ENCODE measurements at regions not wholly inside any gene's neighbourhood (a gene's known extent, or its start where the extent isn't known, plus 50 kb on each side); places are given as distances from the start of the nearest gene placed in this dataset.
A peak's percentile ranks its signal among the peaks of the same experiment; 100 is the strongest.
"Not testable (repeated sequence)": the region's sequence is repeated elsewhere in the genome, so short reads cannot be mapped to it uniquely, and the experiment has no call there.

- DNase-seq (ENCODE audit: extremely low read depth, low read depth, low spot score) = not testable (repeated sequence)
Measured at GRCh38 chr4:183044924-183045640, 54.0 kb upstream of the WWC2 start.

- DNase-seq (ENCODE audit: extremely low read depth, low read depth, low spot score) = no peak
Measured at GRCh38 chr4:183038436-183038835, 60.6 kb upstream of the WWC2 start.

- DNase-seq (ENCODE audit: extremely low read depth, low read depth, low spot score) = no peak
Measured at GRCh38 chr4:183035726-183036415, 63.2 kb upstream of the WWC2 start.

GRCh38 chr4:183035256-183035655 lies 63.8 kb upstream of the WWC2 start:
- no peak for DNase-seq (ENCODE audit: extremely low read depth, low read depth, low spot score)

GRCh38 chr4:183030823-183031222 lies 68.2 kb upstream of the WWC2 start:
- no peak for DNase-seq (ENCODE audit: extremely low read depth, low read depth, low spot score)

- no peak for DNase-seq (ENCODE audit: extremely low read depth, low read depth, low spot score)
Measured at GRCh38 chr4:183030309-183030708, 68.7 kb upstream of the WWC2 start.

GRCh38 chr4:183029365-183029764 lies 69.7 kb upstream of the WWC2 start:
- no peak for DNase-seq (ENCODE audit: extremely low read depth, low read depth, low spot score)

- DNase-seq (ENCODE audit: extremely low read depth, low read depth, low spot score) = no peak
Measured at GRCh38 chr4:183026701-183027100, 72.4 kb upstream of the WWC2 start.

GRCh38 chr4:183022617-183023016 lies 76.4 kb upstream of the WWC2 start:
- no peak for DNase-seq (ENCODE audit: extremely low read depth, low read depth, low spot score)

- no peak for DNase-seq (ENCODE audit: extremely low read depth, low read depth, low spot score)
Measured at GRCh38 chr4:183017962-183018361, 81.1 kb upstream of the WWC2 start.

- DNase-seq (ENCODE audit: extremely low read depth, low read depth, low spot score) = no peak
Measured at GRCh38 chr4:183014361-183015084, 84.5 kb upstream of the WWC2 start.

- DNase-seq (ENCODE audit: extremely low read depth, low read depth, low spot score) = no peak
Measured at GRCh38 chr4:183013730-183014002, 85.4 kb upstream of the WWC2 start.

GRCh38 chr4:183012879-183013729 lies 86.0 kb upstream of the WWC2 start:
- DNase-seq (ENCODE audit: extremely low read depth, low read depth, low spot score) = no peak

GRCh38 chr4:183011213-183011907 lies 87.7 kb upstream of the WWC2 start:
- no peak for DNase-seq (ENCODE audit: extremely low read depth, low read depth, low spot score)

GRCh38 chr4:183008492-183008891 lies 90.6 kb upstream of the WWC2 start:
- no peak for DNase-seq (ENCODE audit: extremely low read depth, low read depth, low spot score)

- DNase-seq (ENCODE audit: extremely low read depth, low read depth, low spot score) = not testable (repeated sequence)
Measured at GRCh38 chr4:183004370-183004769, 87.2 kb upstream of the DCTD start.

- DNase-seq (ENCODE audit: extremely low read depth, low read depth, low spot score) = no peak
Measured at GRCh38 chr4:182994171-182994570, 77.0 kb upstream of the DCTD start.

GRCh38 chr4:182978152-182978827 lies 61.1 kb upstream of the DCTD start:
- DNase-seq (ENCODE audit: extremely low read depth, low read depth, low spot score) = no peak

GRCh38 chr4:182975806-182976205 lies 58.6 kb upstream of the DCTD start:
- peak; percentile 63 for DNase-seq (ENCODE audit: extremely low read depth, low read depth, low spot score)

GRCh38 chr4:182973941-182974340 lies 56.8 kb upstream of the DCTD start:
- no peak for DNase-seq (ENCODE audit: extremely low read depth, low read depth, low spot score)

Data from glomerular endothelial cell (primary cell).